B cell (primary cell): ENCODE measurements at regions not wholly inside any gene's neighbourhood (a gene's known extent, or its start where the extent isn't known, plus 50 kb on each side); places are given as distances from the start of the nearest gene placed in this dataset.

Experiments
- ATAC-seq: fragments of 200-7000 bp; cut with Tn5 transposase; one replicate; pipeline ENCODE4 v1.10.0; 2021; ENCODE audit warnings: low read depth, mild to moderate bottlenecking, moderate number of reproducible peaks, moderate library complexity
- CTCF ChIA-PET: fragments of 350-600 bp; sonication (Branson Sonifier 250); formaldehyde crosslinking; loops from one replicate; lab custom pipeline; 2021; ENCODE audit warnings: antibody characterized with exemption, inconsistent platforms; lab: Charles Lee
- POLR2A ChIA-PET: fragments of 350-600 bp; sonication (Branson Sonifier 250); formaldehyde crosslinking; loops from one replicate; lab custom pipeline; 2021; ENCODE audit warnings: antibody characterized with exemption; lab: Charles Lee
- DNase-seq: peaks from one replicate; pipeline ENCODE4 v3.0.0; 2013
- H2AFZ ChIP-seq: 2 replicates; pipeline ENCODE4 v1.6.1; 2012; ENCODE audit warnings: mild to moderate bottlenecking, low read depth, low read length; ENCODE audit not compliant: insufficient read depth, poor library complexity, severe bottlenecking
- H3K27ac ChIP-seq, 2 donors: 1 replicate in 1 of 2; 2 replicates in 1 of 2; pipeline ENCODE4 v1.5.1; 2012 to 2013; ENCODE audit warnings: low read length in 2 of 2, mild to moderate bottlenecking in 2 of 2, moderate library complexity in 1 of 2
- H3K27me3 ChIP-seq, 4 experiments: fragments of 200-600 bp in 1 of 4; sonication (generic) in 1 of 4; replicated peaks in 1 of 4; 1 replicate in 2 of 4; 2 replicates in 2 of 4; pipeline versions ENCODE4 v1.6.1 to v1.7.0; 2013 to 2016; ENCODE audit warnings: low read length in 3 of 4, mild to moderate bottlenecking in 2 of 4, mixed read lengths in 1 of 4, moderate library complexity in 1 of 4; ENCODE audit not compliant: insufficient read depth in 4 of 4, control insufficient read depth in 3 of 4; ENCODE audit errors: control extremely low read depth in 1 of 4
- H3K36me3 ChIP-seq, 2 experiments: replicated peaks in 1 of 2; 1 replicate in 1 of 2; 2 replicates in 1 of 2; pipeline versions ENCODE4 v1.6.1 to v1.7.1; 2013; ENCODE audit warnings: low read length in 1 of 2; ENCODE audit not compliant: insufficient read depth in 2 of 2, control insufficient read depth in 1 of 2; ENCODE audit errors: control extremely low read depth in 1 of 2, extremely low read depth in 1 of 2
- H3K4me1 ChIP-seq, 2 donors: fragments of 200-600 bp in 1 of 2; sonication (generic) in 1 of 2; 1 replicate in 1 of 2; 2 replicates in 1 of 2; pipeline versions ENCODE4 v1.5.1 to v1.6.1; 2013 to 2017; ENCODE audit warnings: low read length in 2 of 2; ENCODE audit not compliant: control insufficient read depth in 2 of 2, insufficient read depth in 2 of 2
- H3K4me2 ChIP-seq: replicated peaks from 2 replicates; pipeline ENCODE3; 2012; ENCODE audit warnings: mild to moderate bottlenecking, low read depth, low read length; ENCODE audit not compliant: poor library complexity, severe bottlenecking
- H3K4me3 ChIP-seq, 5 experiments: fragments of 200-600 bp in 1 of 5; sonication (generic) in 1 of 5; 1 replicate in 3 of 5; 2 replicates in 2 of 5; pipeline versions ENCODE4 v1.5.1 to v1.7.0; 2011 to 2016; ENCODE audit warnings: low read length in 4 of 5, mild to moderate bottlenecking in 4 of 5, low read depth in 2 of 5, control low read depth in 1 of 5, moderate library complexity in 1 of 5; ENCODE audit not compliant: insufficient read depth in 1 of 5; ENCODE audit errors: control extremely low read depth in 1 of 5, extremely low read depth in 1 of 5
- H3K79me2 ChIP-seq: fragments of 200-600 bp; sonication (generic); one replicate; pipeline ENCODE4 v1.6.0; 2016; ENCODE audit warnings: low read length; ENCODE audit not compliant: control insufficient read depth, insufficient read depth
- H3K9ac ChIP-seq: fragments of 200-600 bp; sonication (generic); 2 replicates; pipeline ENCODE4 v1.6.1; 2017; ENCODE audit warnings: mild to moderate bottlenecking, low read length, moderate library complexity
- H3K9me3 ChIP-seq, 3 donors: one replicate each; pipeline versions ENCODE4 v1.6.1 to v1.7.1; 2013; ENCODE audit warnings: low read length in 2 of 3; ENCODE audit not compliant: control insufficient read depth in 2 of 3, insufficient read depth in 1 of 3; ENCODE audit errors: control extremely low read depth in 1 of 3
- H4K20me1 ChIP-seq: 2 replicates; pipeline ENCODE4 v1.6.0; 2012; ENCODE audit warnings: mild to moderate bottlenecking, low read length; ENCODE audit not compliant: insufficient read depth, control insufficient read depth, poor library complexity, severe bottlenecking
- H3K27ac Mint-ChIP-seq: one replicate; pipeline ENCODE4 v1.8.0; 2021; ENCODE audit warnings: mixed read lengths
- H3K27me3 Mint-ChIP-seq: one replicate; pipeline ENCODE4 v1.8.0; 2021; ENCODE audit warnings: mixed read lengths
- H3K4me1 Mint-ChIP-seq: one replicate; pipeline ENCODE4 v1.8.0; 2021; ENCODE audit warnings: mixed read lengths
- H3K4me3 Mint-ChIP-seq: one replicate; pipeline ENCODE4 v1.8.0; 2021; ENCODE audit warnings: mixed read lengths
- H3K9me3 Mint-ChIP-seq: one replicate; pipeline ENCODE4 v1.8.0; 2022; ENCODE audit warnings: mixed read lengths; ENCODE audit not compliant: insufficient read depth
- EZH2 ChIP-seq: IDR thresholded peaks from 2 replicates; pipeline ENCODE4 v1.6.1; 2012; ENCODE audit warnings: borderline replicate concordance, low read depth, mild to moderate bottlenecking, moderate library complexity, low read length; ENCODE audit not compliant: insufficient read depth, poor library complexity, severe bottlenecking
- WGBS: methylation state at CpG from one replicate; pipeline ENCODE4 v1.1.5; 2013; ENCODE audit warnings: missing lambda C conversion rate; ENCODE audit not compliant: insufficient coverage; 5-methylcytosine and 5-hydroxymethylcytosine counted together
- intact Hi-C: fragments of 100-400 bp; cut with micrococcal nuclease; formaldehyde crosslinking; loops from one replicate; pipeline ENCODE4 v1.10.0; 2022
- TF ChIP-seq, protein P1 (sequence below): fragments of 200-600 bp; IDR thresholded peaks from one replicate; pipeline ENCODE4 v1.8.0; 2022; ENCODE audit warnings: antibody characterized with exemption, mild to moderate bottlenecking

DNA sequence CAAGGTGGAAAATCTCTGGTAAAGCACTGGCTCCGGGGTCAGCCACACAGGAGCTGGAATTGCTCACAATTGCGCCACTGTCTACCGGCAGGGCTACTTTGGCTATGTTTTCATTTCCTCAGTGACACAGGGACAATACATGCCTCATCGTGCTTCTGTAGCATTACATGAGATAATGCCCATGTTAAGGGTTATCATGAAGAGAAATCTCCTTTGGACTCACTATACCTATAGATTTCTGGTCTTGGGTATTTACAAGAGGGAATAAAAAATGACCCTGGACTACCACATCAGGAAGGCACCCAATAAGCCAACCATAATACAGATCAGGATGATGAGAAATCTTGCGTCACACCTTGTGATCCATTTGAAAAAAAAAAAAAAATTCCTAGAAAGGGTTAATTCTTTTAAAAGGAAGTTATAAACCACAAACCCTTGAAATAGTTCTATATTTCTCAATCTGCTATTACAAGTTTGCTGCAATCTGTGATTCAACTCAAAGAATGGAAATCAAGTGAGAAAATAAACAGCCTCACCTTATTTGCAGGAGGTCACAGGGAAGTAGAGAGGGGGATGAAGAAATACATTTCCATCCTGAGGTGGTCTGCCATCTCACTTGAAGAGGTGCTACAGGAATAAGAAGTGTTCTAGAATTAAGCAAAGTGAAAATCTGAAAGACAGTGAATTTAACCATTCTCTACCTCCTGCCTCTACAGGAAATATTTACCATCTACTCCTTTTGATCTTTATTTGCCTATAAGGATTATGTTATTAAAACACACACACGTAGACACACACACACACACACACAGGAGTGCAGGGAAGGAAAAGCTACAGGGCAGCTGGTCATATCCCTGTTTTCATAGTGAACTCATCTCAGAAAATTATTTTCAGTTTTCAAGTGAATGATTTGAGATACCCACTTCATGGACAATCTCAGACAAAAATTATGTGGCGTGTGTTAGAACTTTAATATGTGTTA lies 231.3 kb upstream of the CELF2 start:
- WGBS = 94% methylated on average over 3 of the region's 7 CpGs

DNA sequence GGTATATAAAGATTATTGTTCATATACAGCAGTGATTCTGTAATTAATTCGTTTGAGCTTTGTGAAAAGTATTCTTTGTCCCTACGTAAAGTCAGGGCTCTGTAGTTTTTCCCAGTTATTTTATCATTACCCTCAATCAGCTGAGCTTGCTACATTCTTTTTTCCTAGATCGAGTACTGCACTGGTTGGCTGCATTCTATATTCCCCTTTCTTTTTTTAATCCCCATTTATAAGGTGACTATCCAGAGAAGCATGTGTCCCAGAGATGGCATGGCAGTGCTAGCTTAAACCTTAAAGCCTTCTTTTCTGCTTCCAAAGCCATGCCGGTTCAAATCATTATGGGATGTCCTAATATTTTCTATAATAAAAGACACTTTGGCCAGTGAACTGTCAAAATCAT lies 230.1 kb upstream of the CELF2 start:
- Histone ChIP-seq H3K9me3 (peaks cover 0 to 8% (median 0%) of the 10 kb centered on the region in 3 donors), H3K9ac (no peak overlapping the region), H3K4me2 (no peak overlapping the region), H3K36me3 (no peaks in the 10 kb centered on the region), H2AFZ (no peak overlapping the region), H3K4me3 (no peak overlapping the region), H4K20me1 (no peaks in the 10 kb centered on the region), H3K27me3 (no peaks in the 10 kb centered on the region), H3K4me1 (no peaks in the 10 kb centered on the region), H3K27ac (no peak overlapping the region), H3K79me2 (no peaks in the 10 kb centered on the region)
- no peak overlapping the region for H3K27ac Mint-ChIP-seq
- no peaks in the 10 kb centered on the region for H3K9me3 Mint-ChIP-seq
- ATAC-seq = no peak
- ChIA-PET POLR2A (no interaction called here), CTCF (no interaction called here)
- WGBS = 100% methylated on average over 2 of the region's 4 CpGs
- H3K4me3 Mint-ChIP-seq = no peak overlapping the region
- no peak for TF ChIP-seq EZH2
- TF ChIP-seq, protein P1, sequence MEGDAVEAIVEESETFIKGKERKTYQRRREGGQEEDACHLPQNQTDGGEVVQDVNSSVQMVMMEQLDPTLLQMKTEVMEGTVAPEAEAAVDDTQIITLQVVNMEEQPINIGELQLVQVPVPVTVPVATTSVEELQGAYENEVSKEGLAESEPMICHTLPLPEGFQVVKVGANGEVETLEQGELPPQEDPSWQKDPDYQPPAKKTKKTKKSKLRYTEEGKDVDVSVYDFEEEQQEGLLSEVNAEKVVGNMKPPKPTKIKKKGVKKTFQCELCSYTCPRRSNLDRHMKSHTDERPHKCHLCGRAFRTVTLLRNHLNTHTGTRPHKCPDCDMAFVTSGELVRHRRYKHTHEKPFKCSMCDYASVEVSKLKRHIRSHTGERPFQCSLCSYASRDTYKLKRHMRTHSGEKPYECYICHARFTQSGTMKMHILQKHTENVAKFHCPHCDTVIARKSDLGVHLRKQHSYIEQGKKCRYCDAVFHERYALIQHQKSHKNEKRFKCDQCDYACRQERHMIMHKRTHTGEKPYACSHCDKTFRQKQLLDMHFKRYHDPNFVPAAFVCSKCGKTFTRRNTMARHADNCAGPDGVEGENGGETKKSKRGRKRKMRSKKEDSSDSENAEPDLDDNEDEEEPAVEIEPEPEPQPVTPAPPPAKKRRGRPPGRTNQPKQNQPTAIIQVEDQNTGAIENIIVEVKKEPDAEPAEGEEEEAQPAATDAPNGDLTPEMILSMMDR = no peak
- intact Hi-C loops = no loop called here
- peaks cover 15% of the 10 kb centered on the region for H3K27me3 Mint-ChIP-seq
- H3K4me1 Mint-ChIP-seq = peaks cover 4% of the 10 kb centered on the region
- DNase-seq = no peak

More for the DNA sequence above, 231.3 kb upstream of the CELF2 start:
- H4K20me1 ChIP-seq = no peaks in the 10 kb centered on the region
- H3K4me3 ChIP-seq = no peak overlapping the region
- intact Hi-C loops = no loop called here
- no peaks in the 10 kb centered on the region for H3K36me3 ChIP-seq
- no peaks in the 10 kb centered on the region for H3K27me3 ChIP-seq
- no peak overlapping the region for H3K4me2 ChIP-seq
- H3K9ac ChIP-seq = no peak overlapping the region
- H3K9me3 ChIP-seq = peaks cover 0 to 8% (median 0%) of the 10 kb centered on the region in 3 donors
- Mint-ChIP-seq H3K4me3 (no peak overlapping the region), H3K27ac (no peak overlapping the region), H3K27me3 (peaks cover 14% of the 10 kb centered on the region), H3K4me1 (peaks cover 4% of the 10 kb centered on the region), H3K9me3 (no peaks in the 10 kb centered on the region)
- ATAC-seq = no peak
- H3K4me1 ChIP-seq = no peaks in the 10 kb centered on the region
- H3K27ac ChIP-seq = no peak overlapping the region
- TF ChIP-seq, protein P1 = no peak
- no peak for TF ChIP-seq EZH2
- ChIA-PET POLR2A (no interaction called here), CTCF (no interaction called here)
- no peak overlapping the region for H2AFZ ChIP-seq
- no peaks in the 10 kb centered on the region for H3K79me2 ChIP-seq
- no peak for DNase-seq
